ENCODE measurements at regions not wholly inside any gene's neighbourhood (a gene's known extent, or its start where the extent isn't known, plus 50 kb on each side); places are given as distances from the start of the nearest gene placed in this dataset.

GRCh38 chr13:34216256-34216655 lies 398.3 kb downstream of the RFC3 start:
- TF ChIP-seq CTCF (IDR thresholded peaks at IDR 0.05; ENCODE audit: extremely low read depth, missing control alignments), result no peak
- no peak for DNase-seq (ENCODE audit: low spot score)

- no peak for DNase-seq (ENCODE audit: low spot score)
- TF ChIP-seq CTCF (IDR thresholded peaks at IDR 0.05; ENCODE audit: extremely low read depth, missing control alignments), result no peak
Observed at GRCh38 chr13:34217343-34218025, 399.5 kb downstream of the RFC3 start.

- no peak for DNase-seq (ENCODE audit: low spot score)
- TF ChIP-seq CTCF (IDR thresholded peaks at IDR 0.05; ENCODE audit: extremely low read depth, missing control alignments), result no peak
Observed at GRCh38 chr13:34223984-34224383, 406.0 kb downstream of the RFC3 start.

- no peak for DNase-seq (ENCODE audit: low spot score)
- TF ChIP-seq CTCF (IDR thresholded peaks at IDR 0.05; ENCODE audit: extremely low read depth, missing control alignments), result no peak
Observed at GRCh38 chr13:34224877-34225276, 406.9 kb downstream of the RFC3 start.

- no peak for TF ChIP-seq CTCF (IDR thresholded peaks at IDR 0.05; ENCODE audit: extremely low read depth, missing control alignments)
- no peak for DNase-seq (ENCODE audit: low spot score)
Observed at GRCh38 chr13:34230271-34230670, 412.3 kb downstream of the RFC3 start.

GRCh38 chr13:34241332-34241731 lies 423.4 kb downstream of the RFC3 start:
- no peak for DNase-seq (ENCODE audit: low spot score)
- TF ChIP-seq CTCF (IDR thresholded peaks at IDR 0.05; ENCODE audit: extremely low read depth, missing control alignments), result no peak

GRCh38 chr13:34243403-34243802 lies 425.5 kb downstream of the RFC3 start:
- DNase-seq (ENCODE audit: low spot score), result no peak
- TF ChIP-seq CTCF (IDR thresholded peaks at IDR 0.05; ENCODE audit: extremely low read depth, missing control alignments), result no peak
